B cell (primary cell): ENCODE measurements at regions not wholly inside any gene's neighbourhood (a gene's known extent, or its start where the extent isn't known, plus 50 kb on each side); places are given as distances from the start of the nearest gene placed in this dataset.

ENCODE experiments used
- ATAC-seq: fragments of 200-7000 bp; cut with Tn5 transposase; one replicate; pipeline ENCODE4 v1.10.0; 2021; ENCODE audit warnings: low read depth, mild to moderate bottlenecking, moderate number of reproducible peaks, moderate library complexity
- CTCF ChIA-PET: fragments of 350-600 bp; sonication (Branson Sonifier 250); formaldehyde crosslinking; loops from one replicate; lab custom pipeline; 2021; ENCODE audit warnings: antibody characterized with exemption, inconsistent platforms; lab: Charles Lee
- POLR2A ChIA-PET: fragments of 350-600 bp; sonication (Branson Sonifier 250); formaldehyde crosslinking; loops from one replicate; lab custom pipeline; 2021; ENCODE audit warnings: antibody characterized with exemption; lab: Charles Lee
- DNase-seq: peaks from one replicate; pipeline ENCODE4 v3.0.0; 2013
- H2AFZ ChIP-seq: 2 replicates; pipeline ENCODE4 v1.6.1; 2012; ENCODE audit warnings: mild to moderate bottlenecking, low read depth, low read length; ENCODE audit not compliant: insufficient read depth, poor library complexity, severe bottlenecking
- H3K27ac ChIP-seq, 2 donors: 1 replicate in 1 of 2; 2 replicates in 1 of 2; pipeline ENCODE4 v1.5.1; 2012 to 2013; ENCODE audit warnings: low read length in 2 of 2, mild to moderate bottlenecking in 2 of 2, moderate library complexity in 1 of 2
- H3K27me3 ChIP-seq, 4 experiments: fragments of 200-600 bp in 1 of 4; sonication (generic) in 1 of 4; replicated peaks in 1 of 4; 1 replicate in 2 of 4; 2 replicates in 2 of 4; pipeline versions ENCODE4 v1.6.1 to v1.7.0; 2013 to 2016; ENCODE audit warnings: low read length in 3 of 4, mild to moderate bottlenecking in 2 of 4, mixed read lengths in 1 of 4, moderate library complexity in 1 of 4; ENCODE audit not compliant: insufficient read depth in 4 of 4, control insufficient read depth in 3 of 4; ENCODE audit errors: control extremely low read depth in 1 of 4
- H3K36me3 ChIP-seq, 2 experiments: replicated peaks in 1 of 2; 1 replicate in 1 of 2; 2 replicates in 1 of 2; pipeline versions ENCODE4 v1.6.1 to v1.7.1; 2013; ENCODE audit warnings: low read length in 1 of 2; ENCODE audit not compliant: insufficient read depth in 2 of 2, control insufficient read depth in 1 of 2; ENCODE audit errors: control extremely low read depth in 1 of 2, extremely low read depth in 1 of 2
- H3K4me1 ChIP-seq, 2 donors: fragments of 200-600 bp in 1 of 2; sonication (generic) in 1 of 2; 1 replicate in 1 of 2; 2 replicates in 1 of 2; pipeline versions ENCODE4 v1.5.1 to v1.6.1; 2013 to 2017; ENCODE audit warnings: low read length in 2 of 2; ENCODE audit not compliant: control insufficient read depth in 2 of 2, insufficient read depth in 2 of 2
- H3K4me2 ChIP-seq: replicated peaks from 2 replicates; pipeline ENCODE3; 2012; ENCODE audit warnings: mild to moderate bottlenecking, low read depth, low read length; ENCODE audit not compliant: poor library complexity, severe bottlenecking
- H3K4me3 ChIP-seq, 5 experiments: fragments of 200-600 bp in 1 of 5; sonication (generic) in 1 of 5; 1 replicate in 3 of 5; 2 replicates in 2 of 5; pipeline versions ENCODE4 v1.5.1 to v1.7.0; 2011 to 2016; ENCODE audit warnings: low read length in 4 of 5, mild to moderate bottlenecking in 4 of 5, low read depth in 2 of 5, control low read depth in 1 of 5, moderate library complexity in 1 of 5; ENCODE audit not compliant: insufficient read depth in 1 of 5; ENCODE audit errors: control extremely low read depth in 1 of 5, extremely low read depth in 1 of 5
- H3K79me2 ChIP-seq: fragments of 200-600 bp; sonication (generic); one replicate; pipeline ENCODE4 v1.6.0; 2016; ENCODE audit warnings: low read length; ENCODE audit not compliant: control insufficient read depth, insufficient read depth
- H3K9ac ChIP-seq: fragments of 200-600 bp; sonication (generic); 2 replicates; pipeline ENCODE4 v1.6.1; 2017; ENCODE audit warnings: mild to moderate bottlenecking, low read length, moderate library complexity
- H3K9me3 ChIP-seq, 3 donors: one replicate each; pipeline versions ENCODE4 v1.6.1 to v1.7.1; 2013; ENCODE audit warnings: low read length in 2 of 3; ENCODE audit not compliant: control insufficient read depth in 2 of 3, insufficient read depth in 1 of 3; ENCODE audit errors: control extremely low read depth in 1 of 3
- H4K20me1 ChIP-seq: 2 replicates; pipeline ENCODE4 v1.6.0; 2012; ENCODE audit warnings: mild to moderate bottlenecking, low read length; ENCODE audit not compliant: insufficient read depth, control insufficient read depth, poor library complexity, severe bottlenecking
- H3K27ac Mint-ChIP-seq: one replicate; pipeline ENCODE4 v1.8.0; 2021; ENCODE audit warnings: mixed read lengths
- H3K27me3 Mint-ChIP-seq: one replicate; pipeline ENCODE4 v1.8.0; 2021; ENCODE audit warnings: mixed read lengths
- H3K4me1 Mint-ChIP-seq: one replicate; pipeline ENCODE4 v1.8.0; 2021; ENCODE audit warnings: mixed read lengths
- H3K4me3 Mint-ChIP-seq: one replicate; pipeline ENCODE4 v1.8.0; 2021; ENCODE audit warnings: mixed read lengths
- H3K9me3 Mint-ChIP-seq: one replicate; pipeline ENCODE4 v1.8.0; 2022; ENCODE audit warnings: mixed read lengths; ENCODE audit not compliant: insufficient read depth
- CTCF ChIP-seq: fragments of 200-600 bp; IDR thresholded peaks from one replicate; pipeline ENCODE4 v1.8.0; 2022; ENCODE audit warnings: antibody characterized with exemption, mild to moderate bottlenecking
- EZH2 ChIP-seq: IDR thresholded peaks from 2 replicates; pipeline ENCODE4 v1.6.1; 2012; ENCODE audit warnings: borderline replicate concordance, low read depth, mild to moderate bottlenecking, moderate library complexity, low read length; ENCODE audit not compliant: insufficient read depth, poor library complexity, severe bottlenecking
- WGBS: methylation state at CpG from one replicate; pipeline ENCODE4 v1.1.5; 2013; ENCODE audit warnings: missing lambda C conversion rate; ENCODE audit not compliant: insufficient coverage; 5-methylcytosine and 5-hydroxymethylcytosine counted together
- intact Hi-C: fragments of 100-400 bp; cut with micrococcal nuclease; formaldehyde crosslinking; loops from one replicate; pipeline ENCODE4 v1.10.0; 2022

- H3K4me1 ChIP-seq: no peaks in the 10 kb centered on the region
- Mint-ChIP-seq H3K4me3 (no peak overlapping the region), H3K27me3 (no peaks in the 10 kb centered on the region), H3K27ac (no peak overlapping the region), H3K9me3 (no peaks in the 10 kb centered on the region), H3K4me1 (no peaks in the 10 kb centered on the region)
- no CpG with 5 or more reads among the region's 1 CpG for WGBS
- TF ChIP-seq CTCF: no peak
- TF ChIP-seq EZH2: no peak
- H3K4me3 ChIP-seq: no peak overlapping the region
- CTCF ChIA-PET: no interaction called here
- no peak overlapping the region for H3K4me2 ChIP-seq
- H2AFZ ChIP-seq: no peak overlapping the region
- no peaks in the 10 kb centered on the region for H3K9me3 ChIP-seq
- H4K20me1 ChIP-seq: no peaks in the 10 kb centered on the region
- ATAC-seq (no peak), DNase-seq (no peak)
- H3K36me3 ChIP-seq: no peaks in the 10 kb centered on the region
- POLR2A ChIA-PET: no interaction called here
- intact Hi-C loops: no loop called here
- H3K79me2 ChIP-seq: no peaks in the 10 kb centered on the region
- H3K27me3 ChIP-seq: no peaks in the 10 kb centered on the region
- H3K9ac ChIP-seq: no peak overlapping the region
- no peak overlapping the region for H3K27ac ChIP-seq
These were observed 1382.6 kb upstream of the ADGRL2 start for GRCh38 chr1:80418134-80418533.

DNA sequence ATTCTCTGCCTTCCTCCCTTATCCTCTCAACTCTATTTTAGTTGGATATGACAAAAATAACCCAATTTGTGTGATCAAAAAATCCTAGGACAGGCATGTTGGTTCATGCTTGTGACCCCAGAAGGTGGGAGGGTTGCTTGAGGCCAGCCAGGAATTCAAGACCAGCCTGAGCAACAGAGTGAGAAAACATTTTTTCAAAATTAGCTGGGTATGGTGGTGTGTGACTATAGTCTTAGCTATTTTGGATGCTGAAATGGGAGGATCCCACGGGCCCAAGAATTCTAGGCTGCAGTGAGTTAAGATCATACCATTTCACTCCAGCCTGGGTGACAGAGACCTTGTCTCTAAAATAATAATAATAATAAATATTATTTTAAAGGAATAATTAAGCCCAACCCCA is 1383.1 kb upstream of the ADGRL2 start:
- no peak overlapping the region for H2AFZ ChIP-seq
- H3K27me3 ChIP-seq: no peaks in the 10 kb centered on the region
- no peak for TF ChIP-seq EZH2
- no peak for TF ChIP-seq CTCF
- H3K36me3 ChIP-seq: no peaks in the 10 kb centered on the region
- no peaks in the 10 kb centered on the region for H3K9me3 Mint-ChIP-seq
- H3K9ac ChIP-seq: no peak overlapping the region
- H3K4me3 ChIP-seq: no peak overlapping the region
- H3K4me1 ChIP-seq: no peaks in the 10 kb centered on the region
- H3K4me2 ChIP-seq: no peak overlapping the region
- H3K79me2 ChIP-seq: no peaks in the 10 kb centered on the region
- H4K20me1 ChIP-seq: no peaks in the 10 kb centered on the region
- no peaks in the 10 kb centered on the region for H3K4me1 Mint-ChIP-seq
- H3K27ac ChIP-seq: no peak overlapping the region
- intact Hi-C loops: no loop called here
- ATAC-seq: no peak
- H3K9me3 ChIP-seq: no peaks in the 10 kb centered on the region
- no peak for DNase-seq
- ChIA-PET CTCF (no interaction called here), POLR2A (no interaction called here)
- H3K4me3 Mint-ChIP-seq: no peak overlapping the region
- H3K27me3 Mint-ChIP-seq: no peaks in the 10 kb centered on the region
- no CpG with 5 or more reads among the region's 1 CpG for WGBS
- no peak overlapping the region for H3K27ac Mint-ChIP-seq
